NB4 (cell line): ENCODE measurements at regions not wholly inside any gene's neighbourhood (a gene's known extent, or its start where the extent isn't known, plus 50 kb on each side); places are given as distances from the start of the nearest gene placed in this dataset.

Experiments used
- CTCF ChIP-seq: IDR thresholded peaks from one replicate; pipeline ENCODE4 v1.5.1; 2012; ENCODE audit warnings: low read depth, low read length
- MAX ChIP-seq: IDR thresholded peaks from 2 replicates; pipeline ENCODE4 v1.6.1; 2011; ENCODE audit warnings: low read depth, low read length
- POLR2A ChIP-seq: IDR thresholded peaks from 2 replicates; pipeline ENCODE4 v1.6.1; 2011; ENCODE audit warnings: mild to moderate bottlenecking; ENCODE audit not compliant: insufficient read length; ENCODE audit errors: extremely low read depth

- TF ChIP-seq CTCF = no peak
- no peak for TF ChIP-seq MAX
- no peak for TF ChIP-seq POLR2A
Observed at GRCh38 chr2:223652902-223653301, 50.7 kb upstream of the SCG2 start.
